Epithelial cell of esophagus (primary cell): ENCODE measurements at regions not wholly inside any gene's neighbourhood (a gene's known extent, or its start where the extent isn't known, plus 50 kb on each side); places are given as distances from the start of the nearest gene placed in this dataset.

ENCODE experiments used
- DNase-seq: peaks from one replicate; pipeline ENCODE4 v3.0.0; 2010; ENCODE audit warnings: low read depth
- H3K4me3 ChIP-seq: 2 replicates; pipeline ENCODE4 v1.5.1; 2011; ENCODE audit warnings: mild to moderate bottlenecking, low read length, control low read depth
- TF ChIP-seq, protein P1 (sequence below): IDR thresholded peaks from 2 replicates; pipeline ENCODE4 v1.5.1; 2011; ENCODE audit warnings: low read depth, mild to moderate bottlenecking, low read length, control low read depth, inconsistent platforms; ENCODE audit not compliant: insufficient read depth; ENCODE audit errors: missing control alignments

GRCh38 chr7:131203291-131203976 lies 124.2 kb upstream of the MKLN1 start:
- TF ChIP-seq, protein P1, sequence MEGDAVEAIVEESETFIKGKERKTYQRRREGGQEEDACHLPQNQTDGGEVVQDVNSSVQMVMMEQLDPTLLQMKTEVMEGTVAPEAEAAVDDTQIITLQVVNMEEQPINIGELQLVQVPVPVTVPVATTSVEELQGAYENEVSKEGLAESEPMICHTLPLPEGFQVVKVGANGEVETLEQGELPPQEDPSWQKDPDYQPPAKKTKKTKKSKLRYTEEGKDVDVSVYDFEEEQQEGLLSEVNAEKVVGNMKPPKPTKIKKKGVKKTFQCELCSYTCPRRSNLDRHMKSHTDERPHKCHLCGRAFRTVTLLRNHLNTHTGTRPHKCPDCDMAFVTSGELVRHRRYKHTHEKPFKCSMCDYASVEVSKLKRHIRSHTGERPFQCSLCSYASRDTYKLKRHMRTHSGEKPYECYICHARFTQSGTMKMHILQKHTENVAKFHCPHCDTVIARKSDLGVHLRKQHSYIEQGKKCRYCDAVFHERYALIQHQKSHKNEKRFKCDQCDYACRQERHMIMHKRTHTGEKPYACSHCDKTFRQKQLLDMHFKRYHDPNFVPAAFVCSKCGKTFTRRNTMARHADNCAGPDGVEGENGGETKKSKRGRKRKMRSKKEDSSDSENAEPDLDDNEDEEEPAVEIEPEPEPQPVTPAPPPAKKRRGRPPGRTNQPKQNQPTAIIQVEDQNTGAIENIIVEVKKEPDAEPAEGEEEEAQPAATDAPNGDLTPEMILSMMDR, result no peak
- no peak overlapping the region for H3K4me3 ChIP-seq
- no peak for DNase-seq

DNA sequence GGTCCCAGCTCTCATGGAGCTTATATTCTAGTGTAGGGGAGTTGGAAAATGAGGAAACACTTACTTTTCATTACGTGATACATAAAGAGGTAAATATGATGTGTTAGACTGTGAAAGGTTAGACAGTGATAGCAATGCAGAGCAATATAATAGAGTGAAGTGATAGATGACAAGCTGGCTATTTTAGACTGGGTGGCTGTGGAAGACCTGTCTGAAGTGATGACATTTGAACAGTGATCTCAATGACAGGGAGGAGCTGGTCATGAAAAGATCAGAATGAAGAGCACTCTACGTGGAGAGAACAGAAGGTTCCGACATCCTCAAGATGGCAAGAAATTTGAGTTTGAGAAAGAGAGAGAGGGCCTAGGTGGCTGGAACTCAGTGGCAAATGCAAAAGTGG lies 118.9 kb upstream of the MKLN1 start:
- DNase-seq, result no peak
- TF ChIP-seq, protein P1, result no peak

GRCh38 chr7:131210618-131211017 lies 117.1 kb upstream of the MKLN1 start:
- no peak overlapping the region for H3K4me3 ChIP-seq
- TF ChIP-seq, protein P1, result no peak
- DNase-seq, result no peak

More for the DNA sequence above, 118.9 kb upstream of the MKLN1 start:
- H3K4me3 ChIP-seq, result no peak overlapping the region

GRCh38 chr7:131211500-131211899 lies 116.2 kb upstream of the MKLN1 start:
- DNase-seq, result no peak
- H3K4me3 ChIP-seq, result no peak overlapping the region
- TF ChIP-seq, protein P1, result no peak

GRCh38 chr7:131212114-131212513 lies 115.6 kb upstream of the MKLN1 start:
- peak; percentile 49 for DNase-seq
- no peak overlapping the region for H3K4me3 ChIP-seq

GRCh38 chr7:131218727-131219128 lies 108.9 kb upstream of the MKLN1 start:
- no peak overlapping the region for H3K4me3 ChIP-seq
- TF ChIP-seq, protein P1, result no peak
- DNase-seq, result no peak

More at GRCh38 chr7:131212114-131212513, 115.6 kb upstream of the MKLN1 start:
- TF ChIP-seq, protein P1, result no peak
